ENCODE measurements at regions not wholly inside any gene's neighbourhood (a gene's known extent, or its start where the extent isn't known, plus 50 kb on each side); places are given as distances from the start of the nearest gene placed in this dataset.
A peak's percentile ranks its signal among the peaks of the same experiment; 100 is the strongest.

DNA sequence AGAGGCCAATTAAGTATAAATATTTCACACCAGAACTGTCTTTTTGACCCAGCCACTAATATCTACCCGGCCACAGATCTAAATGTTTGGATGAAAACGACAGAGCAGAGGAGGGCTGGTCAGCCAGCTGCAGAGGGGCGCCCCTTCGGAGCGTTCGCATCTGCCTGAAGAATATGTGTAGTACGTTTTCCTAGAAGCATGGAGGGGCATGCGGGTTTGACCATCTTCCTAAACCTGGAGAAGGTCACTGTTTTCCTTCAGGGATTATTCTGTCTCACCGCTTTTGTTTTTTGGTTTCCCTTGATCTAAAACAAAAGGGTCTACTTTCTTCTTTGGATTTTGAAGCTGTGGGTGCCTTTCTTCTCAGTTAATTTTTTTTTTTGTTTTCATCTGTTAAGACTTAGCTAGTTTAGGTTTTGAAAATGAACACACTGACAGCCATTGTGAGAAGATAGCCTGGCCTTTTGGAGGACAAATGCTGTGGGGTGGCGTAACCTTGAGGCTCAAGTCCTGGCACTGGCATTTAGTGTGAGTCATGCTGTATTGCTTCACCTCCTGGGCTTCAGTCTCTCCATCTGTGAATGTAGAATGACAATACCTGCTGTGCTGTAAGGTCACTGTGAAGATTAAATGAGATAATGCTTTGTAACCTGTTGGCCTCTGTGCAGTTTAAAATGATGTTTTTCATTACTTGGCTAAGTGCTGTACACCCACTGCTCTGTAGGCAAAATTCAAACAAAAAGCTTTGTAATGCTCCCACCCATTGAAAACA is 74.1 kb upstream of the IRF2BP2 start (continued):
- TF ChIP-seq, protein P1, sequence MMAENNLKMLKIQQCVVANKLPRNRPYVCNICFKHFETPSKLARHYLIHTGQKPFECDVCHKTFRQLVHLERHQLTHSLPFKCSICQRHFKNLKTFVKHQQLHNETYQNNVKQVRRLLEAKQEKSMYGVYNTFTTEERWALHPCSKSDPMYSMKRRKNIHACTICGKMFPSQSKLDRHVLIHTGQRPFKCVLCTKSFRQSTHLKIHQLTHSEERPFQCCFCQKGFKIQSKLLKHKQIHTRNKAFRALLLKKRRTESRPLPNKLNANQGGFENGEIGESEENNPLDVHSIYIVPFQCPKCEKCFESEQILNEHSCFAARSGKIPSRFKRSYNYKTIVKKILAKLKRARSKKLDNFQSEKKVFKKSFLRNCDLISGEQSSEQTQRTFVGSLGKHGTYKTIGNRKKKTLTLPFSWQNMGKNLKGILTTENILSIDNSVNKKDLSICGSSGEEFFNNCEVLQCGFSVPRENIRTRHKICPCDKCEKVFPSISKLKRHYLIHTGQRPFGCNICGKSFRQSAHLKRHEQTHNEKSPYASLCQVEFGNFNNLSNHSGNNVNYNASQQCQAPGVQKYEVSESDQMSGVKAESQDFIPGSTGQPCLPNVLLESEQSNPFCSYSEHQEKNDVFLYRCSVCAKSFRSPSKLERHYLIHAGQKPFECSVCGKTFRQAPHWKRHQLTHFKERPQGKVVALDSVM (CRISPR knock-in tag; IDR thresholded peaks at IDR 0.05): peak; percentile 68
- TF ChIP-seq SIN3B (IDR thresholded peaks at IDR 0.05; ENCODE audit: low read length): no peak
- TF ChIP-seq MED1 (CRISPR knock-in tag; IDR thresholded peaks at IDR 0.05): peak; percentile 98
- no peak for TF ChIP-seq HNRNPL (IDR thresholded peaks at IDR 0.05; ENCODE audit: low read depth, low read length)
- TF ChIP-seq KDM1A (CRISPR knock-in tag; IDR thresholded peaks at IDR 0.05): peak; percentile 94
- TF ChIP-seq ARNT2 (CRISPR knock-in tag; IDR thresholded peaks at IDR 0.05; ENCODE audit: low read depth): no peak
- TF ChIP-seq NCOA2 (CRISPR knock-in tag; IDR thresholded peaks at IDR 0.05): peak; percentile 94
- TF ChIP-seq, protein P2, sequence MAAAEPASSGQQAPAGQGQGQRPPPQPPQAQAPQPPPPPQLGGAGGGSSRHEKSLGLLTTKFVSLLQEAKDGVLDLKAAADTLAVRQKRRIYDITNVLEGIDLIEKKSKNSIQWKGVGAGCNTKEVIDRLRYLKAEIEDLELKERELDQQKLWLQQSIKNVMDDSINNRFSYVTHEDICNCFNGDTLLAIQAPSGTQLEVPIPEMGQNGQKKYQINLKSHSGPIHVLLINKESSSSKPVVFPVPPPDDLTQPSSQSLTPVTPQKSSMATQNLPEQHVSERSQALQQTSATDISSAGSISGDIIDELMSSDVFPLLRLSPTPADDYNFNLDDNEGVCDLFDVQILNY (CRISPR knock-in tag; conservative IDR thresholded peaks at IDR 0.05): no peak
- TF ChIP-seq WIZ (CRISPR knock-in tag; IDR thresholded peaks at IDR 0.05): no peak
- TF ChIP-seq CHD4 (IDR thresholded peaks at IDR 0.05; ENCODE audit: borderline replicate concordance, low read length): peak; percentile 88
- no peak for TF ChIP-seq ZNF7 (CRISPR knock-in tag; IDR thresholded peaks at IDR 0.05)
- no peak for TF ChIP-seq MBNL3 (CRISPR knock-in tag; conservative IDR thresholded peaks at IDR 0.05)
- TF ChIP-seq RFX3 (CRISPR knock-in tag; IDR thresholded peaks at IDR 0.05): no peak
- TF ChIP-seq ZNF816 (CRISPR knock-in tag; IDR thresholded peaks at IDR 0.05; ENCODE audit: borderline replicate concordance): 0 out of 2 replicates have a peak, but pooled peaks have one; percentile 37
- TF ChIP-seq, protein P3, sequence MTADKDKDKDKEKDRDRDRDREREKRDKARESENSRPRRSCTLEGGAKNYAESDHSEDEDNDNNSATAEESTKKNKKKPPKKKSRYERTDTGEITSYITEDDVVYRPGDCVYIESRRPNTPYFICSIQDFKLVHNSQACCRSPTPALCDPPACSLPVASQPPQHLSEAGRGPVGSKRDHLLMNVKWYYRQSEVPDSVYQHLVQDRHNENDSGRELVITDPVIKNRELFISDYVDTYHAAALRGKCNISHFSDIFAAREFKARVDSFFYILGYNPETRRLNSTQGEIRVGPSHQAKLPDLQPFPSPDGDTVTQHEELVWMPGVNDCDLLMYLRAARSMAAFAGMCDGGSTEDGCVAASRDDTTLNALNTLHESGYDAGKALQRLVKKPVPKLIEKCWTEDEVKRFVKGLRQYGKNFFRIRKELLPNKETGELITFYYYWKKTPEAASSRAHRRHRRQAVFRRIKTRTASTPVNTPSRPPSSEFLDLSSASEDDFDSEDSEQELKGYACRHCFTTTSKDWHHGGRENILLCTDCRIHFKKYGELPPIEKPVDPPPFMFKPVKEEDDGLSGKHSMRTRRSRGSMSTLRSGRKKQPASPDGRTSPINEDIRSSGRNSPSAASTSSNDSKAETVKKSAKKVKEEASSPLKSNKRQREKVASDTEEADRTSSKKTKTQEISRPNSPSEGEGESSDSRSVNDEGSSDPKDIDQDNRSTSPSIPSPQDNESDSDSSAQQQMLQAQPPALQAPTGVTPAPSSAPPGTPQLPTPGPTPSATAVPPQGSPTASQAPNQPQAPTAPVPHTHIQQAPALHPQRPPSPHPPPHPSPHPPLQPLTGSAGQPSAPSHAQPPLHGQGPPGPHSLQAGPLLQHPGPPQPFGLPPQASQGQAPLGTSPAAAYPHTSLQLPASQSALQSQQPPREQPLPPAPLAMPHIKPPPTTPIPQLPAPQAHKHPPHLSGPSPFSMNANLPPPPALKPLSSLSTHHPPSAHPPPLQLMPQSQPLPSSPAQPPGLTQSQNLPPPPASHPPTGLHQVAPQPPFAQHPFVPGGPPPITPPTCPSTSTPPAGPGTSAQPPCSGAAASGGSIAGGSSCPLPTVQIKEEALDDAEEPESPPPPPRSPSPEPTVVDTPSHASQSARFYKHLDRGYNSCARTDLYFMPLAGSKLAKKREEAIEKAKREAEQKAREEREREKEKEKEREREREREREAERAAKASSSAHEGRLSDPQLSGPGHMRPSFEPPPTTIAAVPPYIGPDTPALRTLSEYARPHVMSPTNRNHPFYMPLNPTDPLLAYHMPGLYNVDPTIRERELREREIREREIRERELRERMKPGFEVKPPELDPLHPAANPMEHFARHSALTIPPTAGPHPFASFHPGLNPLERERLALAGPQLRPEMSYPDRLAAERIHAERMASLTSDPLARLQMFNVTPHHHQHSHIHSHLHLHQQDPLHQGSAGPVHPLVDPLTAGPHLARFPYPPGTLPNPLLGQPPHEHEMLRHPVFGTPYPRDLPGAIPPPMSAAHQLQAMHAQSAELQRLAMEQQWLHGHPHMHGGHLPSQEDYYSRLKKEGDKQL (CRISPR knock-in tag; IDR thresholded peaks at IDR 0.05; ENCODE audit: low read depth): peak; percentile 79; the same call in 1 of the 2 replicates
- TF ChIP-seq ZNF33B (CRISPR knock-in tag; IDR thresholded peaks at IDR 0.05): no peak
- TF ChIP-seq, protein P4, sequence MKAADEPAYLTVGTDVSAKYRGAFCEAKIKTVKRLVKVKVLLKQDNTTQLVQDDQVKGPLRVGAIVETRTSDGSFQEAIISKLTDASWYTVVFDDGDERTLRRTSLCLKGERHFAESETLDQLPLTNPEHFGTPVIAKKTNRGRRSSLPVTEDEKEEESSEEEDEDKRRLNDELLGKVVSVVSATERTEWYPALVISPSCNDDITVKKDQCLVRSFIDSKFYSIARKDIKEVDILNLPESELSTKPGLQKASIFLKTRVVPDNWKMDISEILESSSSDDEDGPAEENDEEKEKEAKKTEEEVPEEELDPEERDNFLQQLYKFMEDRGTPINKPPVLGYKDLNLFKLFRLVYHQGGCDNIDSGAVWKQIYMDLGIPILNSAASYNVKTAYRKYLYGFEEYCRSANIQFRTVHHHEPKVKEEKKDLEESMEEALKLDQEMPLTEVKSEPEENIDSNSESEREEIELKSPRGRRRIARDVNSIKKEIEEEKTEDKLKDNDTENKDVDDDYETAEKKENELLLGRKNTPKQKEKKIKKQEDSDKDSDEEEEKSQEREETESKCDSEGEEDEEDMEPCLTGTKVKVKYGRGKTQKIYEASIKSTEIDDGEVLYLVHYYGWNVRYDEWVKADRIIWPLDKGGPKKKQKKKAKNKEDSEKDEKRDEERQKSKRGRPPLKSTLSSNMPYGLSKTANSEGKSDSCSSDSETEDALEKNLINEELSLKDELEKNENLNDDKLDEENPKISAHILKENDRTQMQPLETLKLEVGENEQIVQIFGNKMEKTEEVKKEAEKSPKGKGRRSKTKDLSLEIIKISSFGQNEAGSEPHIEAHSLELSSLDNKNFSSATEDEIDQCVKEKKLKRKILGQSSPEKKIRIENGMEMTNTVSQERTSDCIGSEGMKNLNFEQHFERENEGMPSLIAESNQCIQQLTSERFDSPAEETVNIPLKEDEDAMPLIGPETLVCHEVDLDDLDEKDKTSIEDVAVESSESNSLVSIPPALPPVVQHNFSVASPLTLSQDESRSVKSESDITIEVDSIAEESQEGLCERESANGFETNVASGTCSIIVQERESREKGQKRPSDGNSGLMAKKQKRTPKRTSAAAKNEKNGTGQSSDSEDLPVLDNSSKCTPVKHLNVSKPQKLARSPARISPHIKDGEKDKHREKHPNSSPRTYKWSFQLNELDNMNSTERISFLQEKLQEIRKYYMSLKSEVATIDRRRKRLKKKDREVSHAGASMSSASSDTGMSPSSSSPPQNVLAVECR (CRISPR knock-in tag; IDR thresholded peaks at IDR 0.05; ENCODE audit: borderline replicate concordance): no peak; the same call in 1 of the 2 replicates
